ENCODE measurements at regions not wholly inside any gene's neighbourhood (a gene's known extent, or its start where the extent isn't known, plus 50 kb on each side); places are given as distances from the start of the nearest gene placed in this dataset.

DNA sequence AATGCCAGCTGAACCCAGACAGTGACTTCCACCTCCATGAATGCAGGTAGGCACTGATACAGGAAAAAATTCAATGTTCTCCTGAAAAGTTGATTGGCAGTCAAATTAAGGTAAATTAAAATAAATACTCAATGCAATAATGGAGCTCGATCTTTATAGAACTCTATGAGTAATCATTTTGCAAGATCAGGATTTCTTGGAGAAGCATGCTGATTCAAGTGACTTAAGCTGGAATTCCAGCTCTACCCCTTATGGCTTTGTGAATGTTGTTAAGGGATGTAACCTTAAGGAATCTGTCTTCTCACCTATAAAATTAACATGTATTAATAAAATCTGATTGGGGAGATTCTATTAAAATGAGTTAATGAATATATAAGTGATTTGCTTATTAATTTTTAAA, 145.1 kb downstream of the QPCT start:
- POLR2A ChIA-PET, result no interaction called here
- no peak overlapping the region for H3K4me3 ChIP-seq (ENCODE audit: low read length)
- Mint-ChIP-seq H3K36me3 (ENCODE audit: low read depth) (no peaks in the 10 kb centered on the region), H3K27me3 (no peaks in the 10 kb centered on the region), H3K4me1 (ENCODE audit: low read depth) (no peaks in the 10 kb centered on the region), H3K27ac (no peak overlapping the region), H3K9me3 (no peaks in the 10 kb centered on the region), H3K4me3 (no peak overlapping the region)
- no peak for DNase-seq
- no peak for ATAC-seq (ENCODE audit: poor library complexity)
- no peaks in the 10 kb centered on the region for H3K27me3 ChIP-seq (ENCODE audit: control insufficient read depth in 1 of 2, insufficient read depth in 2 of 2, low read length in 2 of 2)
- H3K36me3 ChIP-seq (ENCODE audit: insufficient read depth, low read length), result no peaks in the 10 kb centered on the region
- H3K9me3 ChIP-seq (ENCODE audit: control insufficient read depth in 1 of 2, insufficient read depth in 1 of 2, low read length in 2 of 2), result no peaks in the 10 kb centered on the region
- CTCF ChIA-PET, result interaction anchor here (1.3 kb wide), 1 partner anchor 18 kb away, joined by 3 read pairs; no protein-coding TSS in a partner anchor
- H3K4me1 ChIP-seq (ENCODE audit: insufficient read depth, low read length), result no peaks in the 10 kb centered on the region
- no peak overlapping the region for H3K27ac ChIP-seq (ENCODE audit: low read depth in 1 of 2, low read length in 2 of 2)
- TF ChIP-seq, protein P1, sequence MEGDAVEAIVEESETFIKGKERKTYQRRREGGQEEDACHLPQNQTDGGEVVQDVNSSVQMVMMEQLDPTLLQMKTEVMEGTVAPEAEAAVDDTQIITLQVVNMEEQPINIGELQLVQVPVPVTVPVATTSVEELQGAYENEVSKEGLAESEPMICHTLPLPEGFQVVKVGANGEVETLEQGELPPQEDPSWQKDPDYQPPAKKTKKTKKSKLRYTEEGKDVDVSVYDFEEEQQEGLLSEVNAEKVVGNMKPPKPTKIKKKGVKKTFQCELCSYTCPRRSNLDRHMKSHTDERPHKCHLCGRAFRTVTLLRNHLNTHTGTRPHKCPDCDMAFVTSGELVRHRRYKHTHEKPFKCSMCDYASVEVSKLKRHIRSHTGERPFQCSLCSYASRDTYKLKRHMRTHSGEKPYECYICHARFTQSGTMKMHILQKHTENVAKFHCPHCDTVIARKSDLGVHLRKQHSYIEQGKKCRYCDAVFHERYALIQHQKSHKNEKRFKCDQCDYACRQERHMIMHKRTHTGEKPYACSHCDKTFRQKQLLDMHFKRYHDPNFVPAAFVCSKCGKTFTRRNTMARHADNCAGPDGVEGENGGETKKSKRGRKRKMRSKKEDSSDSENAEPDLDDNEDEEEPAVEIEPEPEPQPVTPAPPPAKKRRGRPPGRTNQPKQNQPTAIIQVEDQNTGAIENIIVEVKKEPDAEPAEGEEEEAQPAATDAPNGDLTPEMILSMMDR (IDR thresholded peaks at IDR 0.05), result no peak
- intact Hi-C loops (cut with DNase I, micrococcal nuclease), result no loop called here

DNA sequence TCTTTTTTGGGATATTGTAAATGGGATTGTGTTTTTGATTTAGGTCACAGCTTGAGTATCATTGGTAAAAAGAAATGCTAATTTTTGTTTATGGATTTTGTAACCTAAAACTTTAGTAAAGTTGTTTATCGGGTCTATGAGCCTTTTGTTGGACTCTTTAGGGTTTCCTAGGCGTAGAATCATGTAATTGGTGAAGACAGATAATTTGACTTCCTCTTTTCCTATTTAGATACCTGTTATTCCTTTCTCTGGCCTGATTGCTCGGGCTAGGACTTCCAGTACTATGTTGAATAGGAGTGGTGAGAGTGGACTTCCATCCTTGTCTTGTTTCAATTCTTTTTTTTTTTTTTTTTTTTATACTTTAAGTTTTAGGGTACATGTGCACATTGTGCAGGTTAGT, 149.0 kb downstream of the QPCT start:
- Histone ChIP-seq H3K36me3 (ENCODE audit: insufficient read depth, low read length) (no peaks in the 10 kb centered on the region), H3K9me3 (ENCODE audit: control insufficient read depth in 1 of 2, insufficient read depth in 1 of 2, low read length in 2 of 2) (no peaks in the 10 kb centered on the region), H3K27ac (ENCODE audit: low read depth in 1 of 2, low read length in 2 of 2) (no peak overlapping the region), H3K4me1 (ENCODE audit: insufficient read depth, low read length) (no peaks in the 10 kb centered on the region), H3K4me3 (ENCODE audit: low read length) (no peak overlapping the region), H3K27me3 (ENCODE audit: control insufficient read depth in 1 of 2, insufficient read depth in 2 of 2, low read length in 2 of 2) (no peaks in the 10 kb centered on the region)
- H3K27ac Mint-ChIP-seq, result no peak overlapping the region
- ATAC-seq (ENCODE audit: poor library complexity) (no peak), DNase-seq (no peak)
- ChIA-PET POLR2A (no interaction called here), CTCF (no interaction called here)
- no peaks in the 10 kb centered on the region for H3K27me3 Mint-ChIP-seq
- intact Hi-C loops (cut with DNase I, micrococcal nuclease), result no loop called here
- no peaks in the 10 kb centered on the region for H3K9me3 Mint-ChIP-seq
- H3K4me1 Mint-ChIP-seq (ENCODE audit: low read depth), result no peaks in the 10 kb centered on the region
- no peaks in the 10 kb centered on the region for H3K36me3 Mint-ChIP-seq (ENCODE audit: low read depth)
- H3K4me3 Mint-ChIP-seq, result no peak overlapping the region
- TF ChIP-seq, protein P1 (IDR thresholded peaks at IDR 0.05), result no peak

DNA sequence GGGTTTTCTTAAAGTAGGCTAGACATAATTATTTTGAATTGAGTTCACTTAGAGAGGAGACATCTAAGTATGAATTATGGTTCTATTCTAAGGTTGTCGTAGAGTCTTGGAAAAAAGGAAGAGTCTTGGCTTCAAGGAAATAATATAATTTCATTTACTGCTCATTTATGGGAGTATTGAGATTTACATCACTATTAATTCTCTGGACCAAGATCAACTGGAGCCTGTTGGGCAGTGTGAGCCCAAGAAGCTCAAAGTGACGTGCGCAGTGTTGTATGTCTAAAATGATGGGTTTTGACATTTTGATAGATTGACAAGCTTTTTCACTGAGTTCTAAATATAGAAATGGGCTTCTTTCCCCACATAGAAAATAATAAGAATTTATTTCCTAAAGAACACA, 154.7 kb downstream of the QPCT start:
- Mint-ChIP-seq H3K4me3 (no peak overlapping the region), H3K4me1 (ENCODE audit: low read depth) (no peaks in the 10 kb centered on the region), H3K27ac (no peak overlapping the region), H3K36me3 (ENCODE audit: low read depth) (no peaks in the 10 kb centered on the region), H3K9me3 (no peaks in the 10 kb centered on the region), H3K27me3 (peaks cover 5% of the 10 kb centered on the region)
- H3K9me3 ChIP-seq (ENCODE audit: control insufficient read depth in 1 of 2, insufficient read depth in 1 of 2, low read length in 2 of 2), result no peaks in the 10 kb centered on the region
- no peak overlapping the region for H3K27ac ChIP-seq (ENCODE audit: low read depth in 1 of 2, low read length in 2 of 2)
- ChIA-PET POLR2A (no interaction called here), CTCF (interaction anchor here (1.4 kb wide), 1 partner anchor 11 kb away, joined by 3 read pairs; no protein-coding TSS in a partner anchor)
- H3K36me3 ChIP-seq (ENCODE audit: insufficient read depth, low read length), result no peaks in the 10 kb centered on the region
- intact Hi-C loops (cut with DNase I, micrococcal nuclease), result no loop called here
- no peak overlapping the region for H3K4me3 ChIP-seq (ENCODE audit: low read length)
- DNase-seq (no peak), ATAC-seq (ENCODE audit: poor library complexity) (no peak)
- no peaks in the 10 kb centered on the region for H3K4me1 ChIP-seq (ENCODE audit: insufficient read depth, low read length)
- no peaks in the 10 kb centered on the region for H3K27me3 ChIP-seq (ENCODE audit: control insufficient read depth in 1 of 2, insufficient read depth in 2 of 2, low read length in 2 of 2)
- TF ChIP-seq, protein P1 (IDR thresholded peaks at IDR 0.05), result no peak

All from CD4-positive, alpha-beta T cell (primary cell).